Esophagus squamous epithelium (tissue), 5 donors: ENCODE measurements at regions not wholly inside any gene's neighbourhood (a gene's known extent, or its start where the extent isn't known, plus 50 kb on each side); places are given as distances from the start of the nearest gene placed in this dataset.

Experiments used
- DNase-seq: peaks from one replicate; lab custom pipeline; 2025; lab: John Stamatoyannopoulos, UW
- H3K27ac ChIP-seq, 4 donors: fragments of 200-600 bp; sonication (generic); one replicate each; pipeline ENCODE4 v1.5.1; 2016 to 2019; ENCODE audit warnings: mild to moderate bottlenecking in 1 of 4
- H3K27me3 ChIP-seq, 4 donors: fragments of 200-600 bp; sonication (generic); 1 replicate in 3 of 4; 2 replicates in 1 of 4; pipeline versions ENCODE4 v1.5.1 to v1.6.0; 2017 to 2021; ENCODE audit warnings: antibody characterized with exemption in 1 of 4
- H3K36me3 ChIP-seq, 3 donors: fragments of 200-600 bp; sonication (generic); one replicate each; pipeline ENCODE4 v1.5.1; 2016 to 2019
- H3K4me1 ChIP-seq, 3 donors: fragments of 200-600 bp; sonication (generic); one replicate each; pipeline ENCODE4 v1.5.1; 2017 to 2019
- H3K4me3 ChIP-seq, 4 donors: fragments of 200-600 bp; sonication (generic); 1 replicate in 3 of 4; 2 replicates in 1 of 4; pipeline ENCODE4 v1.5.1; 2016 to 2019; ENCODE audit warnings: mild to moderate bottlenecking in 2 of 4, moderate library complexity in 1 of 4
- H3K9me3 ChIP-seq, 3 donors: fragments of 200-600 bp; sonication (generic); one replicate each; pipeline ENCODE4 v1.5.1; 2016 to 2019
- POLR2A ChIP-seq, 4 donors: fragments of 450-650 bp; IDR thresholded peaks; one replicate each; pipeline ENCODE4 v1.6.1; 2017; ENCODE audit warnings: antibody characterized with exemption in 4 of 4, mild to moderate bottlenecking in 4 of 4, moderate library complexity in 3 of 4
- WGBS, 2 donors: methylation state at CpG; one replicate each; pipeline ENCODE4 v1.1.5; 2018; 5-methylcytosine and 5-hydroxymethylcytosine counted together
- intact Hi-C: fragments of 100-400 bp; cut with DNase I; formaldehyde crosslinking; loops from one replicate; pipeline ENCODE4 v1.15.0; 2022
- TF ChIP-seq, protein P1 (sequence below), 6 experiments: fragments of 450-650 bp in 4 of 6; fragments of 200-600 bp in 2 of 6; sonication (generic) in 2 of 6; IDR thresholded peaks; one replicate each; pipeline ENCODE4 v1.5.1; 2016 to 2019; ENCODE audit warnings: antibody characterized with exemption in 6 of 6, mild to moderate bottlenecking in 4 of 6, moderate library complexity in 4 of 6
- donor health status: DM: yes; HTN: yes; CAD: no.

- Histone ChIP-seq H3K27me3 (no peaks in the 10 kb centered on the region), H3K9me3 (no peaks in the 10 kb centered on the region), H3K27ac (no peak overlapping the region), H3K4me1 (peaks cover 0 to 3% (median 0%) of the 10 kb centered on the region in 3 donors), H3K36me3 (no peaks in the 10 kb centered on the region), H3K4me3 (no peak overlapping the region)
- intact Hi-C loops: no loop called here
- WGBS, 2 donors: 89 to 94% methylated on average over 3 of the region's 3 CpGs
- TF ChIP-seq POLR2A (IDR thresholded peaks at IDR 0.05): no peak
- TF ChIP-seq, protein P1, sequence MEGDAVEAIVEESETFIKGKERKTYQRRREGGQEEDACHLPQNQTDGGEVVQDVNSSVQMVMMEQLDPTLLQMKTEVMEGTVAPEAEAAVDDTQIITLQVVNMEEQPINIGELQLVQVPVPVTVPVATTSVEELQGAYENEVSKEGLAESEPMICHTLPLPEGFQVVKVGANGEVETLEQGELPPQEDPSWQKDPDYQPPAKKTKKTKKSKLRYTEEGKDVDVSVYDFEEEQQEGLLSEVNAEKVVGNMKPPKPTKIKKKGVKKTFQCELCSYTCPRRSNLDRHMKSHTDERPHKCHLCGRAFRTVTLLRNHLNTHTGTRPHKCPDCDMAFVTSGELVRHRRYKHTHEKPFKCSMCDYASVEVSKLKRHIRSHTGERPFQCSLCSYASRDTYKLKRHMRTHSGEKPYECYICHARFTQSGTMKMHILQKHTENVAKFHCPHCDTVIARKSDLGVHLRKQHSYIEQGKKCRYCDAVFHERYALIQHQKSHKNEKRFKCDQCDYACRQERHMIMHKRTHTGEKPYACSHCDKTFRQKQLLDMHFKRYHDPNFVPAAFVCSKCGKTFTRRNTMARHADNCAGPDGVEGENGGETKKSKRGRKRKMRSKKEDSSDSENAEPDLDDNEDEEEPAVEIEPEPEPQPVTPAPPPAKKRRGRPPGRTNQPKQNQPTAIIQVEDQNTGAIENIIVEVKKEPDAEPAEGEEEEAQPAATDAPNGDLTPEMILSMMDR (IDR thresholded peaks at IDR 0.05): no peak
- DNase-seq: no peak
These were observed 400.2 kb upstream of the DCN start for GRCh38 chr12:91582811-91583210.

DNA sequence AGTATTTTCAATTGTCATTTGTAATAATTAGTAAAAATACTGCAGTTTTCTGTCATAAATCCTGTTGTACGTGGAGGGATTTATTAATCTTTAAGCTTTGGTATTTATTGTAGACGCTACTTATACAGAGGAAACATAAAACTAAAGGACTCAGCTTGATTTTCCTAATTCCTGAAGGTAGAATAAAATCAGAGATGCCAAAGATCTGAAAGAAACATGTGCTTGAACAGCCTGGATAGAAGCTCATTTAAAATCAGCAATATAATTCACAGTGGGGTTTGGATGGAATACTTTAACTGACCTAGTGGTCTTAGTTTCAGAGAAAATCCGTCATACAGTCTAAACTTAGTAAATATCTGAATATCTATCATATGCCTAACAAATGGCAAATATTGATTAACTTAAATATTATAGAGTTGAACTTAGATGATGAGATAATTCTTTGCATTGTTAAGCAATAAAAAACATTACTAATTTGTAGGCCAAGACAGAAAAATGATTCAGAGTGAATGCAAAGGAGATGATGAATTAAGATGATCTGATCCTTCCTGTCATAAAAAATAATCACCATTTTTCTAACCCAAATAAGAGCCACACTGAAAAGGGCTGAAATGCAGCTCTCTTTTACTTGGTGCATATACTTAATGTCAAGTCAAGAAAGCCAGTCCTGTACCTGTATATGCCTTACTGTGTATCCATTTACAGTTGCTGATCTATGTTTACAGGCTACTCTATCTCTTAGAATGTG is 397.1 kb upstream of the DCN start:
- DNase-seq: no peak
- intact Hi-C loops: no loop called here
- Histone ChIP-seq H3K4me3 (no peak overlapping the region), H3K4me1 (peaks cover 0 to 3% (median 0%) of the 10 kb centered on the region in 3 donors), H3K9me3 (no peaks in the 10 kb centered on the region), H3K36me3 (no peaks in the 10 kb centered on the region), H3K27me3 (no peaks in the 10 kb centered on the region), H3K27ac (no peak overlapping the region)
- TF ChIP-seq, protein P1 (IDR thresholded peaks at IDR 0.05): no peak
- no peak for TF ChIP-seq POLR2A (IDR thresholded peaks at IDR 0.05)
- WGBS, 2 donors: 71 to 76% methylated on average over 3 of the region's 3 CpGs

DNA sequence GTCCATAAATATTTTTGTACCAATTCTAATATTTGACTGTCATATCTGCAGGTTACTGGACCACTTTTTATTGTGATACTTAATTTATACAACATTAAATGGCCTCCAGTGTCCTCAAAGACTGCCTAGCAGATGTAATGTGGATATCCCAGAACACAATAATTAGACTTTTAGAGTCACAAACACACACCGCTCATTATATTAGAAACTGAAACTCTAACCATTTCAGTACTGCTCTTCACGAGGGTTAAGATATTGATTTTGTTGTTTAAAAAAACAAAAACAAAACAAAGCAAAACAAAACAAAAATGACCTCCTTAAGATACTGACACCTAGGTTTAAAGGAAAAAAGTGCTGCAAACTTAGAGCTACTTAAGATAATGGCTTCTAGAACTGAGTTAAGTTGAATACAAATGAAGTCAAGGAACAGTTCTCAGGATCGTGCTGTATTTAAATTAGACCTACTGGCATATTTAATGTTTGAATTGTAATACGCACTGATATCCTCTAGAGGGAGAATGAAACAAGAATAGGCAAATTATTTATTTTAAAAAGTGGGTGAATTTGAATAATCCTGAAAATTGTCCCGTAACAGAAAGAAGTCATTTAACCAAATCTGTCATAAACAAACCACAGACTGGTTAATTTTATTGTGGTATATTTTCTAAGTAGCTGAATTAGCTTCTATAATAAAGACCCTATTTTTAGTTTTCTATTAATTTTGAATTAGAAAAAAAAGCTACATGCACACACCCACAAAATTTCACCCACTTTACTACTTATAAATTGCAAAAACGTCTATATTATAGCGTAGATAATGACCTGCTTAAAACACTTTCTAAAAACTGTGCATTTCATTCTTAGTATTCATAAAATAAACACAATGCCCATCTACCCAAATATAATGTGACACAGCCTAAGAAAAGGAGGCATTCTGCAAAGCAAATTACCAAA is 395.2 kb upstream of the DCN start:
- 15 to 21% methylated on average over 7 of the region's 7 CpGs for whole genome bisulfite sequencing, 2 donors
- H3K27ac ChIP-seq: no peak overlapping the region
- H3K4me1 ChIP-seq: peaks cover 0 to 3% (median 0%) of the 10 kb centered on the region in 3 donors
- peak overlapping the region in 2 of 4 donors; percentile 5 to 53 for H3K4me3 ChIP-seq
- no peak for TF ChIP-seq POLR2A (IDR thresholded peaks at IDR 0.05)
- TF ChIP-seq, protein P1 (IDR thresholded peaks at IDR 0.05): peak; percentile 42 to 75 (median 72)
- DNase-seq: no peak
- no peaks in the 10 kb centered on the region for H3K9me3 ChIP-seq
- intact Hi-C loops: no loop called here
- no peaks in the 10 kb centered on the region for H3K36me3 ChIP-seq
- H3K27me3 ChIP-seq: no peaks in the 10 kb centered on the region

DNA sequence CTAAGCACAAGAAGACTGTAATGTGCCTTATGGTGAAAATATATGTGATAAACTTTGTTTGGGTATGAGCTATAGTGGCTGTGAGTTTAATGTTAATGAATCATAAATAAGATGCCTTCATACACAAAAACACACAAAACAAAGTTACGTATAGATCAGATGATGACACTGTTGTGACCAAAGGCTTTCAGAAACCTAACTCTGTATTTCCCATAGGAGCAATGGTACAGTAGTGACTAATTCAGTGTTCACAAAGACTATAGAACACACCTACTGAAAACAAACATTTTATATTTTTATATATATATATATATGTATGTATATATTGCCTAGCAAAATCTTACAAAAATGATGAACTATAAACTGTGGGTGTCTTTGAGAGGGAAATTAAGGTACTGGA is 393.8 kb upstream of the DCN start:
- 70 to 71% methylated on average over 1 of the region's 1 CpG for WGBS, 2 donors
- H3K4me3 ChIP-seq: no peak overlapping the region
- no peaks in the 10 kb centered on the region for H3K27me3 ChIP-seq
- TF ChIP-seq, protein P1 (IDR thresholded peaks at IDR 0.05): no peak
- TF ChIP-seq POLR2A (IDR thresholded peaks at IDR 0.05): no peak
- H3K27ac ChIP-seq: no peak overlapping the region
- intact Hi-C loops: no loop called here
- H3K9me3 ChIP-seq: no peaks in the 10 kb centered on the region
- no peaks in the 10 kb centered on the region for H3K36me3 ChIP-seq
- DNase-seq: no peak
- H3K4me1 ChIP-seq: peaks cover 0 to 3% (median 0%) of the 10 kb centered on the region in 3 donors

- intact Hi-C loops: no loop called here
- Histone ChIP-seq H3K9me3 (no peaks in the 10 kb centered on the region), H3K27me3 (no peaks in the 10 kb centered on the region), H3K27ac (no peak overlapping the region), H3K4me3 (no peak overlapping the region), H3K36me3 (no peaks in the 10 kb centered on the region), H3K4me1 (peaks cover 0 to 3% (median 0%) of the 10 kb centered on the region in 3 donors)
- WGBS, 2 donors: 87 to 89% methylated on average over 2 of the region's 2 CpGs
- TF ChIP-seq POLR2A (IDR thresholded peaks at IDR 0.05): no peak
- TF ChIP-seq, protein P1 (IDR thresholded peaks at IDR 0.05): no peak
- DNase-seq: no peak
These were observed 393.0 kb upstream of the DCN start for GRCh38 chr12:91575630-91576029.
